DMS114 treated with DMSO at 0.1 percent for 48 hours (cell line): ENCODE measurements at regions not wholly inside any gene's neighbourhood (a gene's known extent, or its start where the extent isn't known, plus 50 kb on each side); places are given as distances from the start of the nearest gene placed in this dataset.

Source experiments
- DNase-seq: peaks from one replicate; lab custom pipeline; 2025; ENCODE audit not compliant: unreplicated experiment; lab: John Stamatoyannopoulos, UW

GRCh38 chr2:203812294-203813221 is 55.0 kb upstream of the CTLA4 start:
- no peak for DNase-seq

- no peak for DNase-seq
Measured at GRCh38 chr2:203813684-203814083, 53.9 kb upstream of the CTLA4 start.

GRCh38 chr2:203814661-203815540 is 52.7 kb upstream of the CTLA4 start:
- peak; percentile 74 for DNase-seq

- no peak for DNase-seq
Measured at GRCh38 chr2:203815541-203815898, 52.1 kb upstream of the CTLA4 start.

- DNase-seq: no peak
Measured at GRCh38 chr2:203817147-203817546, 50.4 kb upstream of the CTLA4 start.
